ENCODE measurements at regions not wholly inside any gene's neighbourhood (a gene's known extent, or its start where the extent isn't known, plus 50 kb on each side); places are given as distances from the start of the nearest gene placed in this dataset.

GRCh38 chr10:130338636-130339024 lies 202.4 kb downstream of the GLRX3 start:
- TF ChIP-seq CTCF (conservative IDR thresholded peaks at IDR 0.05; ENCODE audit: low read length) (no peak), EZH2phosphoT487 (IDR thresholded peaks at IDR 0.05; ENCODE audit: borderline replicate concordance) (no peak)
